Activated gamma-delta T cell treated with anti-CD3 and anti-CD28 coated beads, Interleukin-2, amount 50 U/mL, for 16 hours (primary cell): ENCODE measurements at regions not wholly inside any gene's neighbourhood (a gene's known extent, or its start where the extent isn't known, plus 50 kb on each side); places are given as distances from the start of the nearest gene placed in this dataset.
"Not testable (repeated sequence)": the region's sequence is repeated elsewhere in the genome, so short reads cannot be mapped to it uniquely, and the experiment has no call there.

Experiments
- DNase-seq: peaks from one replicate; pipeline ENCODE4 v3.0.0-alpha.2; 2020; ENCODE audit warnings: low read depth

- no peak for DNase-seq
Observed at GRCh38 chr6:27669624-27670301, 196.9 kb upstream of the ZNF184 start.

GRCh38 chr6:27669295-27669623, 196.4 kb upstream of the ZNF184 start:
- DNase-seq, result no peak

- no peak for DNase-seq
Observed at GRCh38 chr6:27668442-27669294, 195.8 kb upstream of the ZNF184 start.

GRCh38 chr6:27667657-27668441, 194.9 kb upstream of the ZNF184 start:
- no peak for DNase-seq

GRCh38 chr6:27667016-27667656, 194.2 kb upstream of the ZNF184 start:
- DNase-seq, result no peak

GRCh38 chr6:27662769-27663168, 189.9 kb upstream of the ZNF184 start:
- DNase-seq, result no peak

GRCh38 chr6:27662212-27662611, 189.3 kb upstream of the ZNF184 start:
- DNase-seq, result not testable (repeated sequence)

- DNase-seq, result not testable (repeated sequence)
Observed at GRCh38 chr6:27653143-27653825, 180.4 kb upstream of the ZNF184 start.

- DNase-seq, result no peak
Observed at GRCh38 chr6:27651371-27651732, 178.4 kb upstream of the ZNF184 start.

GRCh38 chr6:27650620-27651370, 177.9 kb upstream of the ZNF184 start:
- no peak for DNase-seq

- no peak for DNase-seq
Observed at GRCh38 chr6:27644528-27644927, 171.6 kb upstream of the ZNF184 start.

GRCh38 chr6:27642744-27643456, 170.0 kb upstream of the ZNF184 start:
- DNase-seq, result no peak

- not testable (repeated sequence) for DNase-seq
Observed at GRCh38 chr6:27635886-27636285, 163.0 kb upstream of the ZNF184 start.

- not testable (repeated sequence) for DNase-seq
Observed at GRCh38 chr6:27633221-27633688, 160.3 kb upstream of the ZNF184 start.

- DNase-seq, result no peak
Observed at GRCh38 chr6:27631609-27631916, 158.7 kb upstream of the ZNF184 start.

GRCh38 chr6:27630727-27631608, 158.1 kb upstream of the ZNF184 start:
- no peak for DNase-seq

GRCh38 chr6:27624694-27625262, 151.9 kb upstream of the ZNF184 start:
- DNase-seq, result no peak

GRCh38 chr6:27623103-27623502, 150.2 kb upstream of the ZNF184 start:
- no peak for DNase-seq

- no peak for DNase-seq
Observed at GRCh38 chr6:27619436-27619835, 146.5 kb upstream of the ZNF184 start.
